CD4-positive, alpha-beta memory T cell (primary cell): ENCODE measurements at regions not wholly inside any gene's neighbourhood (a gene's known extent, or its start where the extent isn't known, plus 50 kb on each side); places are given as distances from the start of the nearest gene placed in this dataset.

Experiments
- CTCF ChIA-PET: fragments of 350-600 bp; sonication (Branson Sonifier 250); formaldehyde crosslinking; loops from one replicate; lab custom pipeline; 2021; ENCODE audit warnings: inconsistent platforms; ENCODE audit not compliant: partially characterized antibody; lab: Charles Lee
- POLR2A ChIA-PET: fragments of 350-600 bp; sonication (Branson Sonifier 250); formaldehyde crosslinking; loops from one replicate; lab custom pipeline; 2021; ENCODE audit not compliant: partially characterized antibody; lab: Charles Lee
- DNase-seq, 5 donors: peaks; one replicate each; pipeline versions ENCODE4 v3.0.0 to v3.0.0-alpha.2; 2020 to 2022; ENCODE audit warnings: mixed read lengths in 1 of 5
- H3K27ac ChIP-seq: one replicate; pipeline ENCODE4 v1.7.0; 2013; ENCODE audit warnings: low read depth, low read length
- H3K27me3 ChIP-seq: 2 replicates; pipeline ENCODE4 v1.7.0; 2013; ENCODE audit warnings: mild to moderate bottlenecking, low read length, moderate library complexity; ENCODE audit not compliant: insufficient read depth
- H3K36me3 ChIP-seq: 2 replicates; pipeline ENCODE4 v1.7.0; 2013; ENCODE audit warnings: mild to moderate bottlenecking, low read length, moderate library complexity; ENCODE audit not compliant: insufficient read depth
- H3K4me1 ChIP-seq: 2 replicates; pipeline ENCODE4 v1.7.0; 2013; ENCODE audit warnings: mild to moderate bottlenecking, low read length, moderate library complexity; ENCODE audit not compliant: insufficient read depth
- H3K4me3 ChIP-seq, 2 donors: one replicate each; pipeline ENCODE4 v1.7.0; 2013; ENCODE audit warnings: low read length in 2 of 2, mild to moderate bottlenecking in 1 of 2
- H3K9me3 ChIP-seq, 2 donors: one replicate each; pipeline ENCODE4 v1.7.0; 2013; ENCODE audit warnings: low read length in 2 of 2, control low read depth in 1 of 2; ENCODE audit not compliant: control insufficient read depth in 1 of 2
- H3K27ac Mint-ChIP-seq, 7 donors: one replicate each; pipeline ENCODE4 v1.8.0; 2020 to 2021; ENCODE audit warnings: mixed read lengths in 7 of 7, mild to moderate bottlenecking in 6 of 7, inconsistent platforms in 3 of 7, moderate library complexity in 3 of 7
- H3K27me3 Mint-ChIP-seq, 2 donors: one replicate each; pipeline ENCODE4 v1.8.0; 2020 to 2021; ENCODE audit warnings: mixed read lengths in 2 of 2
- H3K36me3 Mint-ChIP-seq, 2 donors: one replicate each; pipeline ENCODE4 v1.8.0; 2020 to 2021; ENCODE audit warnings: mixed read lengths in 2 of 2, inconsistent platforms in 1 of 2, mild to moderate bottlenecking in 1 of 2
- H3K4me1 Mint-ChIP-seq, 4 donors: one replicate each; pipeline ENCODE4 v1.8.0; 2020 to 2021; ENCODE audit warnings: mixed read lengths in 4 of 4, mild to moderate bottlenecking in 1 of 4
- H3K4me3 Mint-ChIP-seq, 8 donors: one replicate each; pipeline ENCODE4 v1.8.0; 2020 to 2021; ENCODE audit warnings: mixed read lengths in 8 of 8, mild to moderate bottlenecking in 7 of 8, moderate library complexity in 6 of 8, inconsistent platforms in 3 of 8
- H3K9me3 Mint-ChIP-seq, 8 donors: one replicate each; pipeline ENCODE4 v1.8.0; 2020 to 2021; ENCODE audit warnings: mixed read lengths in 8 of 8, mild to moderate bottlenecking in 5 of 8, inconsistent platforms in 3 of 8, moderate library complexity in 1 of 8
- intact Hi-C: fragments of 100-400 bp; cut with micrococcal nuclease; formaldehyde crosslinking; loops from one replicate; pipeline ENCODE4 v1.15.1; 2023

DNA sequence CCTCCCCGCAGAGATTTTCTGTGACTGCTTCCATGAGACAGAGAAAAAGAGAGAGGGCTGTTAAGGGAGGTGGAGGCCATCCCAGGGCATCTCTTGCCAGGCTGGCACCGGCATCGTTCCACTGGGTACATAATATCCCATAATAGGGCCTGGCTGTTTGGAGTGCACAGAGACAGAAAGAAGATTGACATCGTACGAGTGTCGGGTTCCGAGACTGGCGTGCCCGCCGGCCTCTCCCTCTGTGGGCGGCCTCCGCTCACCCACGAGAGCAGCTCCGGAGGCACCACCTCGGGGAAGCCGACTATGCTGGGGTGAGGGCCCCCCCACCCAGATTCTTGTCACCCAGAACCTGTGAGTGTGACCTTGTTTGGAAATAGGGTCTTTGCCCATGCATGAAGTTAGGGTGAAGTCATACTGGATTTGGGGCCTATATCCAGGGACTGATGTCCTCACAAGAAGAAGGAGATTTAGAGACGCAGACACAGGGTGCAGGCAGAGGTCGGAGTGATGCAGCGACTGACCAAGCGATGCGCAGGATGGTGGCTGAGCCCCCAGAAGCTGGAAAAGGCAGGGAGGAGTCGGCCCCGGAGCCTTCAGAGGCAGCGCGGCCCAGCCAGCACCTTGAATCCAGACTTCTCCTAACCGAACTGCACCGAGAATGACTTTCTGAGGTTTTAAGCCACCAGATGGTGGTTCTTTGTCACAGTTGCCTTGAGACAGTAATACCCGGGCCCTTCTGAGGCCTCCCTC lies 101.8 kb upstream of the CIBAR2 start:
- H3K36me3 ChIP-seq = no peaks in the 10 kb centered on the region
- H3K4me3 ChIP-seq = no peak overlapping the region
- no peak for DNase-seq
- H3K9me3 ChIP-seq = no peaks in the 10 kb centered on the region
- Mint-ChIP-seq H3K4me3 (no peak overlapping the region), H3K4me1 (peaks cover 0 to 1% (median 0%) of the 10 kb centered on the region in 4 donors), H3K27ac (no peak overlapping the region), H3K27me3 (peaks cover 2 to 5% of the 10 kb centered on the region in 2 donors), H3K36me3 (no peaks in the 10 kb centered on the region), H3K9me3 (peaks cover 0 to 2% (median 0%) of the 10 kb centered on the region in 8 donors)
- intact Hi-C loops = no loop called here
- ChIA-PET CTCF (interaction anchor here (0.8 kb wide), 1 partner anchor 15 kb away, joined by 3 read pairs; no protein-coding TSS in a partner anchor), POLR2A (no interaction called here)
- H3K4me1 ChIP-seq = no peaks in the 10 kb centered on the region
- no peaks in the 10 kb centered on the region for H3K27me3 ChIP-seq
- no peak overlapping the region for H3K27ac ChIP-seq

GRCh38 chr16:85215478-85216118 lies 103.3 kb upstream of the CIBAR2 start:
- intact Hi-C loops = no loop called here
- H3K27me3 ChIP-seq = no peaks in the 10 kb centered on the region
- no peaks in the 10 kb centered on the region for H3K9me3 Mint-ChIP-seq
- no peak overlapping the region for H3K4me3 Mint-ChIP-seq
- POLR2A ChIA-PET = no interaction called here
- no peaks in the 10 kb centered on the region for H3K9me3 ChIP-seq
- no peaks in the 10 kb centered on the region for H3K36me3 ChIP-seq
- no peak overlapping the region for H3K27ac Mint-ChIP-seq
- CTCF ChIA-PET = interaction anchor here (1.3 kb wide), 1 partner anchor 30 kb away, joined by 4 read pairs; no protein-coding TSS in a partner anchor
- no peaks in the 10 kb centered on the region for H3K4me1 ChIP-seq
- no peaks in the 10 kb centered on the region for H3K36me3 Mint-ChIP-seq
- peaks cover 0 to 1% (median under 1%) of the 10 kb centered on the region in 4 donors for H3K4me1 Mint-ChIP-seq
- H3K27me3 Mint-ChIP-seq = peaks cover 2 to 5% of the 10 kb centered on the region in 2 donors
- no peak overlapping the region for H3K27ac ChIP-seq
- no peak overlapping the region for H3K4me3 ChIP-seq
- DNase-seq = no peak

DNA sequence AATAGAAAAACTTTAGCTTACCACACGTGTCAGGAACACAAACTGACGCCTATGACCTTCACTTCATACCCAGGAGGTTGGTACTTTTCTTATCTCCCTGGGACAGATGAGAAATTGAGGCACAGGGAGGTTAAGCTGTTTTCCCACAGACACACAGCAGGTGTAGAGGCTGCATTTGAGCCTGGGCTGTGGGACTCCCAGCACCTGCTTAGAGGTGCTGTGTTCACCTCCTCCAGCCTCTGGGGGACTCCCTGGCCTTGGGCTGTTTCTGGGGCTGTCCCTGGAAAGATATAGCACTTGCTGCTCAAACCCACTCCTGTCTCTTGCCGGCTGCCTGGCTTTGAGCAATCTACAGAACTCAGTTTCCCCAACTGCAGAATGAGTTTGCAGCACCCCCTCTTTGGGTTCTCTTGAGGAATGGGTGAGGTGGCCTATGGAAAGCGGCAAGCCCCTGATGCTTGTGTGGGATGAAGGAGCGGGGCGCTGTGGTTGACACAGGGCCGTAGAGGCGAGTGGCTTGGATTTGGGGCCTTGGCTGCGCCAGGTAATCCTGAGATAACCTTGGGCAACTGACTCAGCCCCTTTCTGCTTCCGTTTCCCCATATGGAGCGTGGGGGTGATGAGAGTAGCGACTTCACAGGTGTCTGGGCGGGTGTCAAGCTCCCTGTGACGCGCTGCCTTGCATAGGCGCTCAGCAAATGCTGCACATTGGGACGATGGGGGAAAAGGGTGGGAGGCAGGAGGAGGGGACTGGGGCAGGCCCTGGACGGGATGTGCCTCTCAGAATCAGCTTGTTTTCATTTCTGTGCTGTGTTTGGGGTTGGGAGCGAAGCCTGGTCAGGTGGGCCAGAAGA lies 104.5 kb upstream of the CIBAR2 start:
- H3K27ac Mint-ChIP-seq = no peak overlapping the region
- H3K36me3 Mint-ChIP-seq = no peaks in the 10 kb centered on the region
- peaks cover 0 to 2% (median under 1%) of the 10 kb centered on the region in 4 donors for H3K4me1 Mint-ChIP-seq
- no peak overlapping the region for H3K27ac ChIP-seq
- no peak for DNase-seq
- no peaks in the 10 kb centered on the region for H3K36me3 ChIP-seq
- H3K4me1 ChIP-seq = no peaks in the 10 kb centered on the region
- H3K27me3 Mint-ChIP-seq = peaks cover 4 to 8% of the 10 kb centered on the region in 2 donors
- no peaks in the 10 kb centered on the region for H3K27me3 ChIP-seq
- intact Hi-C loops = no loop called here
- H3K4me3 Mint-ChIP-seq = no peak overlapping the region
- H3K9me3 ChIP-seq = no peaks in the 10 kb centered on the region
- ChIA-PET CTCF (interaction anchor here (1.3 kb wide), 1 partner anchor 29 kb away, joined by 4 read pairs; no protein-coding TSS in a partner anchor), POLR2A (no interaction called here)
- no peak overlapping the region for H3K4me3 ChIP-seq
- H3K9me3 Mint-ChIP-seq = no peaks in the 10 kb centered on the region

GRCh38 chr16:85220125-85220839 lies 108.0 kb upstream of the CIBAR2 start:
- no peak overlapping the region for H3K4me3 ChIP-seq
- ChIA-PET POLR2A (no interaction called here), CTCF (no interaction called here)
- no peaks in the 10 kb centered on the region for H3K36me3 ChIP-seq
- H3K4me1 Mint-ChIP-seq = peaks cover 0 to 2% (median under 1%) of the 10 kb centered on the region in 4 donors
- H3K27ac ChIP-seq = no peak overlapping the region
- no peak overlapping the region for H3K27ac Mint-ChIP-seq
- H3K9me3 ChIP-seq = no peaks in the 10 kb centered on the region
- no peak for DNase-seq
- H3K9me3 Mint-ChIP-seq = no peaks in the 10 kb centered on the region
- H3K27me3 Mint-ChIP-seq = peaks cover 4 to 6% of the 10 kb centered on the region in 2 donors
- intact Hi-C loops = no loop called here
- no peaks in the 10 kb centered on the region for H3K27me3 ChIP-seq
- no peaks in the 10 kb centered on the region for H3K36me3 Mint-ChIP-seq
- no peaks in the 10 kb centered on the region for H3K4me1 ChIP-seq
- H3K4me3 Mint-ChIP-seq = no peak overlapping the region

- H3K27me3 Mint-ChIP-seq = peaks cover 3 to 6% of the 10 kb centered on the region in 2 donors
- POLR2A ChIA-PET = no interaction called here
Measured at GRCh38 chr16:85220964-85221731, 108.9 kb upstream of the CIBAR2 start.

GRCh38 chr16:85221771-85222154 lies 109.5 kb upstream of the CIBAR2 start:
- Mint-ChIP-seq H3K27ac (no peak overlapping the region), H3K9me3 (no peaks in the 10 kb centered on the region), H3K36me3 (no peaks in the 10 kb centered on the region), H3K27me3 (peaks cover 3 to 6% of the 10 kb centered on the region in 2 donors), H3K4me1 (peaks cover 0 to 2% (median under 1%) of the 10 kb centered on the region in 4 donors), H3K4me3 (no peak overlapping the region)
- Histone ChIP-seq H3K4me1 (no peaks in the 10 kb centered on the region), H3K36me3 (no peaks in the 10 kb centered on the region), H3K4me3 (no peak overlapping the region), H3K27me3 (no peaks in the 10 kb centered on the region), H3K27ac (no peak overlapping the region), H3K9me3 (no peaks in the 10 kb centered on the region)
- intact Hi-C loops = no loop called here
- CTCF ChIA-PET = no interaction called here
- DNase-seq = no peak
- POLR2A ChIA-PET = no interaction called here

More at GRCh38 chr16:85220964-85221731, 108.9 kb upstream of the CIBAR2 start:
- H3K36me3 Mint-ChIP-seq = no peaks in the 10 kb centered on the region
- H3K4me1 Mint-ChIP-seq = peaks cover 0 to 2% (median under 1%) of the 10 kb centered on the region in 4 donors
- H3K4me3 Mint-ChIP-seq = no peak overlapping the region
- Histone ChIP-seq H3K4me3 (no peak overlapping the region), H3K27ac (no peak overlapping the region), H3K4me1 (no peaks in the 10 kb centered on the region), H3K27me3 (no peaks in the 10 kb centered on the region), H3K36me3 (no peaks in the 10 kb centered on the region), H3K9me3 (no peaks in the 10 kb centered on the region)
- intact Hi-C loops = no loop called here
- DNase-seq = no peak
- CTCF ChIA-PET = no interaction called here
- H3K27ac Mint-ChIP-seq = no peak overlapping the region
- no peaks in the 10 kb centered on the region for H3K9me3 Mint-ChIP-seq
